Neuronal stem cell (in vitro differentiated cells): ENCODE measurements at regions not wholly inside any gene's neighbourhood (a gene's known extent, or its start where the extent isn't known, plus 50 kb on each side); places are given as distances from the start of the nearest gene placed in this dataset.

Source experiments
- DNase-seq: peaks from one replicate; pipeline ENCODE4 v3.0.0-alpha.2; 2013; ENCODE audit warnings: low spot score
- H2AFZ ChIP-seq: one replicate; pipeline ENCODE4 v1.6.1; 2013; ENCODE audit warnings: mild to moderate bottlenecking, low read length, inconsistent platforms
- H2AK5ac ChIP-seq: 2 replicates; pipeline ENCODE4 v1.6.1; 2013; ENCODE audit warnings: low read depth, mild to moderate bottlenecking, inconsistent platforms, low read length, moderate library complexity, mixed read lengths
- H2BK120ac ChIP-seq: 2 replicates; pipeline ENCODE4 v1.6.1; 2013; ENCODE audit warnings: low read depth, mild to moderate bottlenecking, inconsistent platforms, low read length, moderate library complexity, mixed read lengths
- H2BK12ac ChIP-seq: one replicate; pipeline ENCODE4 v1.6.1; 2013; ENCODE audit warnings: low read length, inconsistent platforms
- H2BK15ac ChIP-seq: 2 replicates; pipeline ENCODE4 v1.6.1; 2013; ENCODE audit warnings: mild to moderate bottlenecking, low read length, inconsistent platforms, mixed read lengths
- H2BK5ac ChIP-seq: one replicate; pipeline ENCODE4 v1.6.1; 2013; ENCODE audit warnings: inconsistent platforms, mild to moderate bottlenecking, low read length, moderate library complexity
- H3K14ac ChIP-seq: one replicate; pipeline ENCODE4 v1.6.1; 2013; ENCODE audit warnings: low read length, inconsistent platforms
- H3K18ac ChIP-seq: 2 replicates; pipeline ENCODE4 v1.6.1; 2013; ENCODE audit warnings: low read length, inconsistent platforms
- H3K23ac ChIP-seq: 2 replicates; pipeline ENCODE4 v1.6.1; 2013; ENCODE audit warnings: low read depth, mild to moderate bottlenecking, mixed read lengths, low read length, inconsistent platforms; ENCODE audit not compliant: poor library complexity
- H3K27ac ChIP-seq: replicated peaks from 3 replicates; pipeline ENCODE4 v1.5.1; 2013; ENCODE audit warnings: low read length, inconsistent platforms
- H3K27me3 ChIP-seq, 3 experiments: 2 replicates each; pipeline ENCODE4 v1.6.1; 2013; ENCODE audit warnings: low read length in 3 of 3, mild to moderate bottlenecking in 2 of 3, inconsistent platforms in 1 of 3, low read depth in 1 of 3, mixed read lengths in 1 of 3, moderate library complexity in 1 of 3; ENCODE audit not compliant: control insufficient read depth in 3 of 3, insufficient read depth in 3 of 3
- H3K36me3 ChIP-seq, 2 donors: replicated peaks in 1 of 2; 2 replicates each; pipeline ENCODE4 v1.6.1; 2013; ENCODE audit warnings: low read length in 2 of 2; ENCODE audit not compliant: control insufficient read depth in 2 of 2, insufficient read depth in 2 of 2
- H3K4ac ChIP-seq: 2 replicates; pipeline ENCODE4 v1.6.1; 2013; ENCODE audit warnings: inconsistent platforms, mild to moderate bottlenecking, low read length, moderate library complexity
- H3K4me1 ChIP-seq, 2 donors: 1 replicate in 1 of 2; 2 replicates in 1 of 2; pipeline ENCODE4 v1.6.1; 2013; ENCODE audit warnings: low read length in 2 of 2, low read depth in 1 of 2; ENCODE audit not compliant: control insufficient read depth in 2 of 2, insufficient read depth in 1 of 2
- H3K4me2 ChIP-seq: one replicate; pipeline ENCODE4 v1.6.1; 2013; ENCODE audit warnings: mild to moderate bottlenecking, low read length, inconsistent platforms; ENCODE audit not compliant: insufficient read depth, poor library complexity, severe bottlenecking
- H3K4me3 ChIP-seq, 2 donors: 2 replicates each; pipeline ENCODE4 v1.5.1; 2013; ENCODE audit warnings: low read length in 2 of 2, mild to moderate bottlenecking in 2 of 2, inconsistent platforms in 1 of 2, moderate library complexity in 1 of 2
- H3K79me1 ChIP-seq: one replicate; pipeline ENCODE4 v1.6.1; 2013; ENCODE audit warnings: low read depth, mild to moderate bottlenecking, inconsistent platforms, low read length, moderate library complexity
- H3K9ac ChIP-seq: one replicate; pipeline ENCODE4 v1.6.1; 2013; ENCODE audit warnings: mild to moderate bottlenecking, low read depth, low read length, inconsistent platforms; ENCODE audit not compliant: poor library complexity
- H3K9me3 ChIP-seq, 2 donors: replicated peaks in 1 of 2; 2 replicates each; pipeline versions ENCODE3 to v1.6.1; 2013; ENCODE audit warnings: low read length in 2 of 2, mild to moderate bottlenecking in 2 of 2, inconsistent platforms in 1 of 2, low read depth in 1 of 2, mixed read lengths in 1 of 2, moderate library complexity in 1 of 2; ENCODE audit not compliant: control insufficient read depth in 2 of 2, insufficient read depth in 1 of 2
- H4K8ac ChIP-seq: one replicate; pipeline ENCODE4 v1.6.1; 2013; ENCODE audit warnings: low read depth, mild to moderate bottlenecking, inconsistent platforms, low read length, moderate library complexity
- H4K91ac ChIP-seq: one replicate; pipeline ENCODE4 v1.6.1; 2013; ENCODE audit warnings: low read length, low read depth, mild to moderate bottlenecking, inconsistent platforms; ENCODE audit not compliant: poor library complexity
- WGBS, 2 donors: extraction: QIAGEN DNeasy Blood & Tissue Kit; methylation state at CpG; one replicate each; pipeline ENCODE4 v1.1.7; 2013; ENCODE audit warnings: missing lambda C conversion rate in 2 of 2, mixed read lengths in 1 of 2; ENCODE audit not compliant: insufficient read length in 2 of 2, insufficient replicate concordance in 1 of 2; ENCODE audit errors: extremely low coverage in 2 of 2; 5-methylcytosine and 5-hydroxymethylcytosine counted together

DNA sequence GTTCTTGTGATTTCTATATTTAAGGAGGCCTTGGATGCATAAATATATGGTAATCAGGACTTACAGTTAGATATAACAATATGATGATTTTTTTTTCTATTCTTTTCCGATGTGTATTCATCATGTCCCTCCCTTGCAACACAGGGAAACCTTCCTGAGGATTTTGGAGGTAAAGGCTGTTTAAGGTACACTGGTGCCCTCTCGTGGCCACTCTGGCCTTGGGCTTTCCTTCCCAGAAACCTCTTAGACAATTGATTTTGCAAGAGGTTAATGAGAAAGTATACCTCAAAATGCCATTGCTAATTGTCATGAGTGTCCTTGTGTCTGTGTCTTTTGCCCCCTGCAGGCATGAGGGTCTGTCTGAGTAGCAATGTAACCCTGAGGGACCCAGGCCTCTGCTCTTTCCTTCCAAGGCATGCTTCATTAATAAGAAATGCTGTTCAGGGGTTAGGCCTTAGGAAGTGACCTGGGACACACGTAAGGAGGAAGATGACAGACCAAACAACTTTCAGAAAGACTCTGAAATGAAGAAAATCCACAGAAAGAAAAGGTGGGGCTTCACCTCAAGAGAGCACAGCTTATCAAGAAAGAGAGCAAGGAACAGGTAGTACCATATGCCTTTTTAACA is 70.3 kb upstream of the PPP2R3A start:
- no peak overlapping the region for H2AK5ac ChIP-seq
- H3K36me3 ChIP-seq: no peaks in the 10 kb centered on the region
- H2BK5ac ChIP-seq: no peak overlapping the region
- no peak overlapping the region for H3K18ac ChIP-seq
- no peak overlapping the region for H2AFZ ChIP-seq
- no peak overlapping the region for H2BK12ac ChIP-seq
- no peak overlapping the region for H3K4ac ChIP-seq
- H3K79me1 ChIP-seq: no peaks in the 10 kb centered on the region
- no peak overlapping the region for H2BK120ac ChIP-seq
- H3K4me3 ChIP-seq: no peak overlapping the region
- H3K9ac ChIP-seq: no peak overlapping the region
- H3K9me3 ChIP-seq: no peaks in the 10 kb centered on the region
- no peak overlapping the region for H2BK15ac ChIP-seq
- H4K91ac ChIP-seq: no peak overlapping the region
- H3K23ac ChIP-seq: no peak overlapping the region
- no peaks in the 10 kb centered on the region for H3K4me1 ChIP-seq
- no peak overlapping the region for H3K14ac ChIP-seq
- no peaks in the 10 kb centered on the region for H3K27me3 ChIP-seq
- peak; percentile 75 for DNase-seq
- H3K27ac ChIP-seq: no peak overlapping the region
- no peak overlapping the region for H4K8ac ChIP-seq
- WGBS, 2 donors: no CpG with 5 or more reads among the region's 3 CpGs
- H3K4me2 ChIP-seq: no peak overlapping the region

DNA sequence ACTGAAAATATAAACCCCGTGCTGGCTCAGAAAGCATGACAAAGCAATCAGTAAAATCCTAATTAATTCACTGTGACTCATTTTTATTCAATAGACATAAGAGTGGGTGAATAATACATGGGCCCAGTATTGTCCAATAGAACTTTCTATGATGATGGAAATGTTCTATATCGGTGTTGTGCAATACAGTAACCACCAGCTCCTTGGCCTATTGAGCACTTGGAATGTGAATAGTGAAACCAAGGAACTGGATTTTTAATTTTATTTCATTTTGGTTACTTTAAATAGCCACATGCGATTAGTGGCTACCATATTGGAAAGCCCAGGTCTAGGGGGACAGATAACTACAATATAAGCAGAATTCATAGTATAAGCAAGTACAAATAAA is 69.8 kb upstream of the PPP2R3A start:
- Histone ChIP-seq H3K36me3 (no peaks in the 10 kb centered on the region), H3K23ac (no peak overlapping the region), H3K79me1 (no peaks in the 10 kb centered on the region), H3K18ac (no peak overlapping the region), H3K9ac (no peak overlapping the region), H3K4me3 (no peak overlapping the region), H4K91ac (no peak overlapping the region), H2BK120ac (no peak overlapping the region), H3K4me1 (no peaks in the 10 kb centered on the region), H2AK5ac (no peak overlapping the region), H2BK12ac (no peak overlapping the region), H3K27ac (no peak overlapping the region), H2BK15ac (no peak overlapping the region), H4K8ac (no peak overlapping the region), H3K4me2 (no peak overlapping the region), H3K4ac (no peak overlapping the region), H3K9me3 (no peaks in the 10 kb centered on the region), H2BK5ac (no peak overlapping the region), H3K27me3 (no peaks in the 10 kb centered on the region), H3K14ac (no peak overlapping the region), H2AFZ (no peak overlapping the region)
- no peak for DNase-seq
- WGBS, 2 donors: no CpG with 5 or more reads among the region's 3 CpGs

DNA sequence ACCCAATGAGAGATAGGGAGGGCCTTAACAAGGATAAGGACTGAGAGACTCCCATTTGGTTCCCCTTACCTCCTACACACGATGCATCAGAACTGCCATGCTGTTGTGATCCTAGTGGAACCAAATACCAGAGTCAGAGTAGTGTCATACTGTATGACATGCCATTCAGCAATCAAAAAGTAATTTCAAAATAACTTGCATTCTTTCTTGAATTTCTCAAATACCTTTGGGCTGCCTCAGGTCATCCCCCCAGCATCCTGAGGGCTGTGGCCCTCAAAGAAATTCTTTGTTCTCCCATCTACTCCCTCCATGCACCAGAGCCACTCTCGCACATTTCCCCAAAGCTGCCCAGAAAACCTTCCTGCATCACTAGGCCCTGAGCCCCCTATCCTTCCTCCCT is 68.9 kb upstream of the PPP2R3A start:
- H3K23ac ChIP-seq: no peak overlapping the region
- H2AK5ac ChIP-seq: no peak overlapping the region
- no peak overlapping the region for H3K4me3 ChIP-seq
- H2BK5ac ChIP-seq: no peak overlapping the region
- H2BK15ac ChIP-seq: no peak overlapping the region
- H2BK120ac ChIP-seq: no peak overlapping the region
- no peak overlapping the region for H4K8ac ChIP-seq
- H4K91ac ChIP-seq: no peak overlapping the region
- no peak overlapping the region for H3K4me2 ChIP-seq
- no peak overlapping the region for H2AFZ ChIP-seq
- no CpG with 5 or more reads among the region's 2 CpGs for WGBS, 2 donors
- H3K9me3 ChIP-seq: no peaks in the 10 kb centered on the region
- no peak overlapping the region for H3K9ac ChIP-seq
- H3K4ac ChIP-seq: no peak overlapping the region
- H3K27me3 ChIP-seq: no peaks in the 10 kb centered on the region
- H2BK12ac ChIP-seq: no peak overlapping the region
- no peak overlapping the region for H3K18ac ChIP-seq
- H3K27ac ChIP-seq: no peak overlapping the region
- no peaks in the 10 kb centered on the region for H3K79me1 ChIP-seq
- no peak overlapping the region for H3K14ac ChIP-seq
- no peak for DNase-seq
- H3K36me3 ChIP-seq: no peaks in the 10 kb centered on the region
- no peaks in the 10 kb centered on the region for H3K4me1 ChIP-seq

DNA sequence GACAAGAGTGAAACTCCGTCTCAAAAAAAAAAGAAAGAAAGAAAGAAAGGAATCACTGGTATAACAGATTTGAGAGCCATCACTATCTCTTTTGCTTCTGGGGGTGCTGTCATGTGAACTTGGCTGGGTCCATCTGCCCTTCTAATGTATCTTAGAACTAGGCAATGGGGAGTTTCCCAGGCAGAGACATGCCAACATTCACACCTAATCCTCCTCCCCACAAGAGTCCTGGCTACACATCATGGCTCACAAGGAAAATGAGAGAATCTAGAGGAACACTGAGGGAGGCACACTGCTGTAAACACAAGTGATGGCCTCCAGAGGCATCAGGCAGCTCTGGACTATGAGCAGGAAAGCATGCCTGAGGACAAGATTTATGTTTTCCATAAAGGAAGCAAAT is 67.8 kb upstream of the PPP2R3A start:
- H3K23ac ChIP-seq: no peak overlapping the region
- H3K4me1 ChIP-seq: no peaks in the 10 kb centered on the region
- H3K9ac ChIP-seq: no peak overlapping the region
- no peak overlapping the region for H3K4ac ChIP-seq
- H3K4me3 ChIP-seq: no peak overlapping the region
- no peak overlapping the region for H4K8ac ChIP-seq
- no peaks in the 10 kb centered on the region for H3K36me3 ChIP-seq
- H2BK120ac ChIP-seq: no peak overlapping the region
- H2BK12ac ChIP-seq: no peak overlapping the region
- H2BK15ac ChIP-seq: no peak overlapping the region
- no peaks in the 10 kb centered on the region for H3K9me3 ChIP-seq
- H3K4me2 ChIP-seq: no peak overlapping the region
- WGBS, 2 donors: no CpG with 5 or more reads among the region's 1 CpG
- H2AFZ ChIP-seq: no peak overlapping the region
- no peak overlapping the region for H3K27ac ChIP-seq
- no peak overlapping the region for H3K14ac ChIP-seq
- H3K18ac ChIP-seq: no peak overlapping the region
- H3K27me3 ChIP-seq: no peaks in the 10 kb centered on the region
- H2AK5ac ChIP-seq: no peak overlapping the region
- H2BK5ac ChIP-seq: no peak overlapping the region
- H4K91ac ChIP-seq: no peak overlapping the region
- no peak for DNase-seq
- H3K79me1 ChIP-seq: no peaks in the 10 kb centered on the region
